NCI-H1105 (cell line): ENCODE measurements at regions not wholly inside any gene's neighbourhood (a gene's known extent, or its start where the extent isn't known, plus 50 kb on each side); places are given as distances from the start of the nearest gene placed in this dataset.

Experiments used
- DNase-seq: peaks from one replicate; lab custom pipeline; 2025; lab: John Stamatoyannopoulos, UW

DNA sequence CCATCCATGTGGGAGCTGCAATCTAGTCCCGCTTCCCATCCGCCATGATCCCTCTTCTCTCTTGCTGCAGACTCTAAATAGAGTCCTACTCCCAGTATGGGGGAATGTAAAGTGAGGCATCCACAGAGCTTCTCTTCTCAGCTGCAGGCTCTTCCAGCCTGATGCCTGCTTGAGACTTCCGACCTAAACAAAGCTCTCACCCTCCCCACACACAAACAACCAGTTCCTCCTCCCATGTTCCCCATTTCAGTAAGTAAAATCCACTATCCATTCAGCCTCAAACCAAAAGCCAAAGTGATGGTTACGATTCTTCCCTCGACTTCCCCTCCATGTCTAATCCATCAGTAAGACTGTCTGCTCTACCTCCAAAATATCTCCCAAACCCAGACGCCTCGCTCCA lies 108.2 kb upstream of the NFE2L3 start:
- DNase-seq = no peak

DNA sequence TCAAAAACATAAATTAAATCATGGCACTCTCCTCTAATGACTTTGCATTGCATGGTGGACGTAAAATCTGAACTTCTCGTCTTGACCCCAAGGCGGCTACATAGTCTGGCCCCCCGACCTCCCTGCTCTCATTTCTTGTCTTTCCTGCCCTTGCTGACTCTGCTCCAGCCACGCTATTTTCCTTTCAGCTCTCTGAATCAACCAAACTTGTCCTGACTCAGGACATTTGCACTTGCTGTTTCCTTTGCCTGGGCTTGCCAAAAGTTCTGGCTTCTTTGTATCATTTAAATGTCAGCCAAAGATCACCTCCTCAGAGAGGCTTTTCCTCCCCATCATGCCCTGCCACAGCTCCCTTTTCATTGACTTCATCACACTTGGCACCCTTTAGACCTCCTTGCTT lies 107.7 kb upstream of the NFE2L3 start:
- no peak for DNase-seq

DNA sequence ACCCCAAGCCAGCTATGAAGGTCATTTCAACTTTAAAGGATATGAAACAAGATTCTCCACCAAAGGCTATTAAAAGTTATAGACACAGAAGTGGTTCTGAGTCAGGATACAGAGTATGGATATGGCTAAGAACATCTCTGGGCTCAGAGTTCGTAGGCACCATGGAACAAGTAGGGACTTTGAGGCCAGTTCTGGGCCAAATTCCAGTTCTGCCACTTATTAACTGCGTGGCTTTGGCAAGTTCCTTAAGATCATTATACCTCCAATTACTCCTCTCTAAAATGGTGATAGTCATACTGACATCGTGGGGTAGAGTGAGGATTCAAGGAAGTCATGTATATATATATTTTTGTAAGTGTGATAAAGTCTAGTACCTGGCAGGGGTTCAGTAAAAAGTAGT lies 105.8 kb upstream of the NFE2L3 start:
- no peak for DNase-seq

DNA sequence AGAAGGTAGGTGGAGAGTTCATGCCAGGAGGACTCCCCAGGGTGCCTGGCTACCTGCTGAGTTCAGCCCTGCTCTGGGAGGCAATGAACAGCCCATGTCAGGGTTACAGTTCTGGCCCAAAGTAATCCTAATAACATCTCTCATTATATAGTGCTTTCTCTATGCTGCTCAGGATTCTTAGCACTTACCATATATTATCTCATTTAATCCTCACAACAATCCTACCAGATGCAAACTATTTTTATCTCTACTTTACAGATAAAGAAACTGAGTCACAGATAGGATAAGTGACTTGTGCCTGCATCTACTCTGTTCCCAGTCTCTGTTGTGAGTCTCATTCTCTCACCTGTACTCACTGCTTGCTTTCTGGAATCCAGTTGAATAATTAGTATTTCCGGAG lies 105.1 kb upstream of the NFE2L3 start:
- no peak for DNase-seq

DNA sequence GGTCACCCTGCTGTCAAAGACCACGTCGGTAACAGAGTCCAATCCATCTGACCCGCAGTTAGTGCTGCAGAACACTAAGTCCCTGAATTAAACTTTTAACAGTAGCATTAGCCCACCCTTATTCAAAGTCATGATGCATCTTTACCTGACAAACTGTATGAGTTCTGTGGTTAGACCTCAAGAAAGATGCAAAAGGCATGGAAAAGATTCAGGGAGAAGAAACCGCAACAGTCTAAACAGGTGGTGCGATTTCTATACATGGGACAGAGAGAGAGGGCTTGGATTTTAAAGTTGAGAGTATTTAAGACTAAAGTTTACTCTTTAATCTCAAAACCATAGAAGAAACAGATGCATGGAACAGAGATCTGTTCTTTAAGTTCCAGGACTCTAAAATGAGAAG lies 103.3 kb upstream of the NFE2L3 start:
- no peak for DNase-seq

DNA sequence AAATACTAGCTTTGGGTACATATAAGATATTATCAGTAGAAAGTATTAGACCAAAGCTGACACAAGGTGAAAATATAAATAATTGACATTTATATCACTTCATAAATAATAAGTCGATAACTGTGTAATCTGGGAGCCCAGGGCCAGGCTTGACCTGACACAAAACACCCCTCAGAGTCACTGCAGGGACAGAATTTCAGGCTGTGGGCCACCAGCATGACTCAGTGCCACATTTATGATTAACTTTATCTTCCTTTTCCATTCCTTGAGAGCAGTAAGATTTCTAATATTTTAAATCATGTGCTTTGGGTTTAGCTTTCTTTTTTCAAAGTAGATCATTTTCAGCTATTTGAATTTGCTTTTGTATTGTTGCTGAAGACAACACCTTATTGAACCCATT lies 102.9 kb upstream of the NFE2L3 start:
- DNase-seq = no peak

DNA sequence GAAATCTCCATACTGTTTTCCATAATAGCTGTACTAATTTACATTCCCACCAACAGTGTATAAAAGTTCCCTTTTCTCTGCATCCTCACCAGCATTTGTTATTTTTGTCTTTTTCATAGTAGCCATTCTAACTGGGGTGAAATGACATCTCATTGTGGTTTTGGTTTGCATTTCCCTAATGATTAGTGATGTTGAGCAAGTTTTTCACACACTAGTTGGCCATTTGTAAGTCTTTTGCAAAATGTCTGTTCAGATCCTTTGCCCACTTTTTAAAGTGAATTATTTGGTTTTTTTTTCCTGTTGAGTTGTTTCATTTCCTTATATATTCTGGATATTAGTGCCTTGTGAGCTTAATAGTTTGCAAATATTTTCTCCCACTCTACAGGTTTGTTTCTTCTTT lies 101.0 kb upstream of the NFE2L3 start:
- DNase-seq = no peak

DNA sequence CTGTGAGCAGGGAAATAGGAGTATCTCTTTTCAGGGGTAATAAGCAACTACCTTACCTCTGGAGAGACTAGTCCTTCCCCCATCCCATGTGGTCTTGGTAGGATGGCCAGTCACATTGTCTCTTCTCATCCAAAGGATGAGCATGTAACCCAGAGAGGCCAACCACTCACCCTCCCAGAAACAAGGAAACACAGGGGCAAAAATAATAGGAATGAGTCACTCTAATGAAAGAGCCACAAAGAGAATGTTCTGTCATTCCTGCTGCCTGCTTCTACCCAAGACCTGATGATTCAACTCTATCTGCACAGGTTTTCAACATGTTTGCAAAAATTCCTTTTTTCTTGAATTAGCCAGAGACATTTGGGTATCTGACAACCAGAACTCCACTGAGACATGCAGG lies 99.3 kb upstream of the NFE2L3 start:
- DNase-seq = no peak

DNA sequence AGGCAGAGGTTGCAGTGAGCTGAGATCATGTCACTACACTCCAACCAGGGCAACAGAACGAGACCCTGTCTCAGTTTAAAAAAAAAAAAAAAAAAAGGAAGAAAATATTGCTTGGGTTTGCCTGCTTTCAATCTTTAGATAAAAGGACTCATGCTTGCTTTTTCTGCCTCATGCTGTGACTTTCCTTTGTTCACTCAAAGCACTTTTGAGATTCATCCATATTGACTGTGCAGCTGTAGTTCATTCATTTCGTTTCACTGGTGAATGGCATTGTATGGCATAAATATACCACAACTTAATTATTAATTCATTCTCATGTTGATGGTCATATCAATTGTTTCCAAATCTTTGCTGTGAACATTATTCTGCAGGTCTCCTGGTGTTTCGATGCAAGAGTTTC lies 97.6 kb upstream of the NFE2L3 start:
- no peak for DNase-seq

DNA sequence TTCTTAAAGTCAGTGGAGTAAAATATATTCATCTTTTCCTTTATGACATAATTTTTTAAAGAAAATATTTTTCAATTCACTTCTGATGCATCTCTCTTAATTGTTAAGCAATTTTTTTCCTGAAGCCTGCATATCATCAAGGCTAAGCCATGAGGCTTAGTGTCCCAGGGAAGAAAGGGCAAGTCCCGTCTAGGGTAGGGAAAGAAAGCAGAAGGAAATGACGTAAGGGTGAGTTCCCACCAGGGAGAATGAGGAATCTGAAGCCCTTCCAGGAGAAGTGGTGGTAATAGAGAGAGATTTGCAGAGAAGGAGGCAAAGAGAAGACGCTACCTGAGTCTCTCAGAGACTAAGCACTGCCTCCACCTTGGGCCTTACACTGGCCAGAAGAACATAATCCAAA lies 96.8 kb upstream of the NFE2L3 start:
- DNase-seq = no peak

DNA sequence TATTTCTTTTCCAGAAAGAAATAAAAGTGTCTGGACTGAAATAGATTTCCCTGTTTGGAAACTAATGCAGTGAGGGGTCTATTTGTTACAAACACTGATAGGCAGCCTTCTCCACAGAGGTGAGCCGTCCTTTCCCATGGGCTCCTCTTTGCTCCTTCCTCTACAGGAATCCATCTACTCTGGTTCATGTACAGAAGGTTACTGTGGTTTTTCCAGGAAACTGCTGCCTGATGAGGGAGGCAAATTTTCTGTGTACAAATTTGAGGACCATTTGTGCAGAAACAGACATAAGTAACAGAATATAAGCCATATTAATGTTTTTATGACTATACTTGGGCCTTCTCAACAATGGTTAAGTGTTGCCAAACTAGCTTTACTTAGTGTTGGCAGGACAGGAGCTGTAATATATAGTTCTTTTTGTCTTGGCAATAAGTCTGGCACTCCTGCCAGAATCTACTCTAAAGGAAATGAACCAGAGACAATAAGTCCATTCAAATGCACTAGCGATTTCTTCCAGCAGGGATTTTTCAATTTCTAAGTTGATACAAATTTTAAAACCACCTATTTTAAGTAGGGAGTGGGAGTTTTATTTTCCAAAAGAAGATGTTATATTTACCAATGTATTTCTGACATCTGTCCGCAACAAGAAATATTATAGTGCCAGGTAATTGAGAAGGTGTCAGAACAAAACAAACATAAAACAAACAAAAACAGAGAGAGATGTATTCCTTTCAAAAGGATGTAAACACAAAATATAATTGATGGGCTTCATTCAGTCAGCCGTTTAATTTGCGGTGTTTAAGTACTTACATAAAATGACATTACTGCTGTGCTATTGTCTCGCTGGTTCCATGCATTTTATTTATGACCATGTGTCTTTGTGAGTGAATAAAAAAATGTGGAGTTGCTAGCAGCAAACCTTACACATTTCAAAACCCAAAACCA lies 91.0 kb upstream of the NFE2L3 start:
- DNase-seq = peak; percentile 85

DNA sequence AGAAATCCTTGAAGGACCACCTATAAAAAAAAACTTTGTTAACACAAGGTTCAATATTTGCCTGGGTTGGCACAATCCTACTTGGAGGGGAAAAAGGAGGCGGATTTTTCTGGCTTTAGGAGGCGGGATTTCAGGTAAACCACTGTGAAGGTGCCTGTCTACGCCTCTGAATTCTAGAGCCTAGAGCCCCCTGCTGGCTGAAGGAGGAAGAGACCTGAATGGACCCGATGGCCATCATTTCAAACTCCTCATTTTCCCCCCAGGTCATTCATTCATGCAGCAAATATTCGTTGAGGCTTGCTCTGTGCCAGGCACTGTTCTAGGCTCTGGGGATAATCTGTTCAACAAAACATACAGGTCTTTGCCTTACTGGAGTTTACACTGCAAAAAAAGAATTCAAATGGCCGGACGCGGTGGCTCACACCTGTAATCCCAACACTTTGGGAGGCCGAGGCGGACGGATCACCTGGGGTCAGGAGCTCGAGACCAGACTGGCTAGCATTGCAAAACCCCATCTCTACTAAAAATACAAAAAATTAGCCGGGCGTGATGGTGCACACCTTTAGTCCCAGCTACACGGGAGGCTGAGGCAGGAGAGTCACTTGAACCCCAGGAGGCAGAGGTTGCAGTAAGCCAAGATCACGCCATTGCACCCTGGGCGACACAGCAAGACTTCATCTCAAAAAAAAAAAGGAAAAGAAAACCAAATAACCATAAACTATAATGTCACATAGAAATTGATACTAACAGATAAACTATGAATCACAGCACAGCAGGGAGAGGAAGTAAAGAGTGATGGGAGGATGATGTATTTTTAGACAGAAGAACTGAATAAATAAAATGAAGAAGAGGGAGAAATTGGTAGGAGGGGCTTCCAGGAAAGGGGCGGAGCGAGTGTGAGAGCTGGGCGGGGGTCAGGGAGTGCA lies 90.1 kb upstream of the NFE2L3 start:
- peak; percentile 82 for DNase-seq

DNA sequence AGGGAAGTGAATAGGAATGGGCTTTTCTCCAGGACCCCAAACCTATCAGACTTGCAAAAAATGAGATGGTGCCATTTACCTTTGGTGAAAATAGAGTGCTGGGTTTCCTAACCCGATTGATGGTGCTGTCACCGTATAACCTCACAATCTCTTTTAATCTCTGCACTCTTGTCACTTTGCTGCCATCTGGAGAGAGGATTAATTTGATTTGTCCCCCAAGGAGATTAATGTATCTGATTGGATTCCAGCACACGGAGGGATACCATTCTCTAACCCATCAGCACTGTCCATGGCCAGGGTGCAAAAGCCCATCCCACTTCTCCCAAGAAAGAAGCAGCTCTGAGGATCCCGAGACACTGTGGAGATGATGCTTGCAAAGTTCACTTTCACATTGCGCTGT lies 86.3 kb upstream of the NFE2L3 start:
- no peak for DNase-seq

DNA sequence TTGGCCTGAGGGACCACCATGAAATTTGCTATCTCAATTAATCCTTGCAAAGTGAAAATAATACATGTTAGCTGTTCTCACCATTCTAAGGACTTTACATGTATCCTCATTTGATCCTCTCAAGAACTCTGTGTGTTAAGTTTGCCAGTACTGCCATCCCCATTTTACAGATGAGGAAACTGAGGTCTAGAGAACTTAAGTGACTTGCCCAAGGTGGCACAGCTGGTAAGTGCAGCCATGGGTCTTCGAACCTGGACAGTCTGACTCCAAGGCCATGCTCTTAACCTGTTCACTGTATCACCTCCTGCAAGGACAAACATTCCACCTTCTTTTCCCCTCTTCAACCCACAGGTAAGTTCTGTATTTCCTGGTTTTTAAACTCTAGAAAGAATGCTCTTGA lies 85.3 kb upstream of the NFE2L3 start:
- DNase-seq = no peak

DNA sequence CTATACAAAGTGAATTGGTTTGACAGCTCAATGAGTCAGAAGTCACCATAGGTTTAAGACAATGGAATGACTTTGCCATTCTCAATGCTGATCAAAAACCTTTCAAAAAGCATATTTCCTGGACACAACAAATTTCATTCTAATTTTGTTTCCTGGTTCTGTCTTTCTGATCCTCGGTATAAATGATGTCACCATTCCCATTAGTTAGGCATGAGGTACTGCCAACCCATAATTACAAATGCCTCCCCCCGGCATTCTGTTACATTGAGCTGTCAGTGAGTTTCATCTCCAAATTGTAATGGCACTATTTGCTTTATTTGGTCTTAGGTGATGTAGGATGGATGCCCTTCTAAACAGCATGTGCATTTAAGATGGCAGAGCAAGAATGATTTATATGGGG lies 81.7 kb upstream of the NFE2L3 start:
- DNase-seq = no peak

DNA sequence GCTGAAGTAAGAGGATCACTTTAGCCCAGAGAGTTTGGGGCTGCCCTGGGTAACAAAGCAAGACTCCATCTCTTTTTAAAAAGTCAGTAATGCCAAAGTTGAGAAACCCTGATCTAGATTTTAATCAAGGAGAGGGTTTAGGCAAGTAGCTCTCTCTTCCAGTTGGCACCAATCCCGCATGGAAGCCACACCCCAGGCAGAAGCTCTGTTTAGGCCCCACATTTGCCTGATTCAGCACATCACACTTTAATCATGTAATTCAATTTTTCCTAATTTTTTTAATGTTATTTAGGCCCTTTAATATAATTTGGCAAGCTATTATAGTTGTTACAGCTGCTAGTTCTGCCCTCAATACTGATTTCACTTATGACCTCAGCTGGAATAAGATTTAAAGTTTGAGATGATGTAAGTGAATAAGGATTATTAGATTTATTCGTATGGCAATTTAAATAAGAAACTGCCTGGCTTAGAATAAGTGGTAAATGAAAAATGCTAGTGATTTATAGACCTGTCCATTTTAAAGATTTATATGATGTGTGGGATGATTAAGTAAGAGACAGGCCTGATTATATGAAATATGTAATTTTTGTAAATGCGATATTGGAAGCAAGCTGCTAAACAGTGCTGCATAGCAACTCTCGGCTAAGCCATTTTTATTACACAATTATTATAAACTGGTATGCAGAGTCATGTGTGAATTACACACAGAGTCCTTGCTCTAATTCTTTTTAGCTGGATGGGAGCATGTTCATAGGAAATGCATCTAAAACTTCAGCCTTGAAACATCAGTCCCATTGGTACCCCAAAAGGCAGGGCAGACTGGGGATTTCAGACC lies 80.2 kb upstream of the NFE2L3 start:
- DNase-seq = no peak

DNA sequence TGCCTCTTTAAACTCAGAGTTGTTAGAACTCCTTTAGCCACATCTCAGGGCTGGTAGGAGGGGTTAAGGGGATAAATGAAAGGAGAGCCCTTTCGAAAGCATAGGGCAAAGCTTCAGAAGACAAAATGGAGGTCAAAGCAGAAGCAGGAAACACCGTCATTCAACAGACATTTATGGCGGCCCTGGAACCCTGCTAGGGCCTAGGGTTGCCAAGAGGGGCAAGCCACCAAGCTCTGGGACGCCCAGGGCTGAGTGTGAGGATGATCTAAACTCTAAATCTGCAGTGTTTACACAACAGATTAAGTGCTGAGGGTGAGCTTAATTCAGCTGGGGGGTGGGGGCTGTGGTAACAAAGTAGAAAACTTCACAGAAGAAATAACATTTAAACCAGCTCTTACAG lies 79.0 kb upstream of the NFE2L3 start:
- no peak for DNase-seq

DNA sequence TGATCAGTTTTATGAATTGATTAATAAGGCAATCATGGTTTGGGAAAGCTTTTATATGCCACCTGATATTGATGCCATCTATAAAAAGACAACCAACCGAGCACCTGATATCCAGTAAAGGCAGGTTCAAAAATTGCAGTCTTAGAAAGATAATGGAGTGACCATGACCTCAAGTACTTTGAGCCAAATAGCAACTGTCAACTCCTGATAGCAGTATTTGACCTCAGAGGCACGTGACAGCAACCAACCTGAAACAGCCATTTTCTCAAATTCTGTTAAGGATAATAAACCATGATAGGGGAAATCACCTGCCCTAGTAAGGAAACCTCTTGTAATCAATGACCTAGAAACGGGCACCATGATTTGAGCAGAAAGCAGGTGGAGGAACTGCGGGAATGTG lies 77.1 kb upstream of the NFE2L3 start:
- no peak for DNase-seq

DNA sequence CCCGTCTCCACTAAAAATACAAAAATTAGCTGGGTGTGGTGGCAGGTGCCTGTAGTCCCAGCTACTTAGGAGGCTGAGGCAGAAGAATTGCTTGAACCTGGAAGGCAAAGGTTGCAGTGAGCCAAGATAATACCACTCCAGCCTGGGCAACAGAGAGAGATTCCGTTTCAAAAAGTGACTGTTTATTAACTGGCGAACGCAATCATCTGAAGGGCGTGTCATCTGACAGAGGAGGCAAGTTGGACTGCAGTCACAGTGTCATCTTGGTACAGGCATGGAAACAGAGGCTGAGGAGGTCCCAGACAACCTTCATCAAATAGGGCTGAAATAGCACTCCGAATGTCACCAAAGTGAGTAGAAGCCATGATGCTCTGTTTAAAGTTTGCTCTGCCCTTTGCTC lies 75.3 kb upstream of the NFE2L3 start:
- no peak for DNase-seq

DNA sequence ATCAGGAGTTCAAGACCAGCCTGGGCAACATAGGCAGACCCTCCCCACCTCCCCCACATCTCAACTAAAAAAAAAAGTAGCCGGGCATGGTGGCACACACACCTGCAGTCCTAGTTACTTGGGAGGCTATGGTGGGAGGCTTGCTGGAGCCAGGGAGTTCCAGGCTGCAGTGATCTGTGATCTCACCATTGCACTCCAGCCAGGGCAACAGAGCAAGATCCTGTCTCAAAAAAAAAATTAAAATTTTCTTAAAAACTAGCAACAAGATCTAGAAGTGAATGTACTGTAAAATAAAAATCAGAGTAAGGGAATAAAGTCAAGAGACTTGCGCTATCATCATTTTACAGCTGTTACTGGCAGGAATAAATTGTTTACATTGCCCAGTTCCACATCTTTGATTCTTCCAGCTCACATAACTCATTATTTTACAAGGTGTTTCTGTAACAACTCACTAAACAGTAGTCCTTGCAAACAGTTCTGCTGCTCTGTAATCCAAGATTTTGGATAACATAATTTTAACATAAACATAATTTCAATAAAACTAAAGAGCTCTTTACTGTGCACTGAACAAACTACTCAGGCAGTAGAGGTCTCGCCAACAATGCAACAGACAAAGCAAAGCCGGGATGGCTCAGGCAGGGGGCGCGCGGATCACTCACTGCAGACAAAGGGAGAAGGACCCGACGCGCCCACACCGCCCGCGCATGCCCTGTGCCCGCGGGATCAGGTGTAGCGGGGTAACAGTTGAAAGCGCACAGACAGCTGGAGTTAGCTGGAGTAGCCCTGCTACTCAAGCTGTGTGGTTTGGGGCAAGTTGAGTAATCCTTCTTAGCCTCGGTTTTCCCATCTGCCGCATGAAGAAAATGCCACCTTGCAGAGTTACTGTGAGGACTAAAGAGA lies 73.3 kb upstream of the NFE2L3 start:
- DNase-seq = peak; percentile 86

DNA sequence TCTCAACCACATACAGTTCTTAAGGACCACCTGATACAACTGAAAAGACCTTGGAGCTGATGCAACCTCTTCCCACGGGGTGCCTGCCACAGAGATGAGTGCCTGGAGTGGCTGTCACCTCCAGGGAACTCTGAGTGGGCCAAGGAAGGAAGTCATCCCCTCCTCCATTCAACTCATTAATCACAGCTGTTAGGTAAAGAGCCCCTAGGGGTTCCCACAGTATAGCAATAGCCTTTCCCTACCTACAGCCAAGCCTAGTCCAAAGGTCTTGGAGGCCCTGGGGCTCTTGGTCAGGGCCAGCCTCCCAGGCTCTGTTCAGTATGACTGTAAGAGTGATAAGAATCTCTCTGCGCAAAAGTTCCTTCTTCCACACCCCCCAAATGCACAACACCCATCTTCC lies 70.4 kb upstream of the NFE2L3 start:
- no peak for DNase-seq
